GM12872 (cell line): ENCODE measurements at regions not wholly inside any gene's neighbourhood (a gene's known extent, or its start where the extent isn't known, plus 50 kb on each side); places are given as distances from the start of the nearest gene placed in this dataset.

Source experiments
- TF ChIP-seq, protein P1 (sequence below): IDR thresholded peaks from 3 replicates; pipeline ENCODE4 v1.5.1; 2011; ENCODE audit warnings: low read depth, mild to moderate bottlenecking, low read length, moderate library complexity; ENCODE audit not compliant: insufficient read depth

DNA sequence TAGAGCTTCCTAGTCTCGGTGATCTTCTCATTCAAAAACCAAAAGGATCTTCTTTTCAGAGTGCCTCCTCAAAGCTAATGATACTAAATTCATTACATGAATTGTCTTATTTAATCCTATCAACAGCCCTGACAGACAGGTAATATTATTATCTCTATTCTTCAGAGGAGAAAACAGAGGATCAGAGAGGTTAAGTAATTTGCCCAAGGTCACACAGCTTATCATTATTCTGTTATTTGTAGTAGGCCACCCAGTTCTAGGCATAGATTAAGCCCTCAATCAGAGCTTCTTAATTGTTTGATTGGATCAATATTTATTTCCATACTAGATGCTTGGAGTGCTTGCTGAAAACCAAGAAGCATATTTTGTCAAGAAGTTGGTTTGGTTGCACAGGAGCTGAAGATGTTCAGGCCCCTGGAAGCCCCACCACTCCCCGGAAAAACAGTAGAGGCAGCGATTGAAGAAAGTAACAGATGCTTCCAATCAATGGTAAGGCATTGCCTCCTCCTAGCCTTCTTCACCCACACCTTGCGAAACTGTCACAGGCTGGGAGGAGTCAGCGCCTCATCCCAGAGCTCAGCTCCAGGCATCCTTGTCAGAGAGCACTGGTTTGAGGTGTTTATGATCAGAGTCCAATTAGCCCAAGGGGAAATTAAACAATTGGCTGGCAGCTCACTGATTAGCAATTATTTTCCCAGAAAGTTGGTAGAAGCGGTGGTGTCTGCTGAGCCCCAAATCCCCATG lies 487.2 kb downstream of the BCL11A start:
- TF ChIP-seq, protein P1, sequence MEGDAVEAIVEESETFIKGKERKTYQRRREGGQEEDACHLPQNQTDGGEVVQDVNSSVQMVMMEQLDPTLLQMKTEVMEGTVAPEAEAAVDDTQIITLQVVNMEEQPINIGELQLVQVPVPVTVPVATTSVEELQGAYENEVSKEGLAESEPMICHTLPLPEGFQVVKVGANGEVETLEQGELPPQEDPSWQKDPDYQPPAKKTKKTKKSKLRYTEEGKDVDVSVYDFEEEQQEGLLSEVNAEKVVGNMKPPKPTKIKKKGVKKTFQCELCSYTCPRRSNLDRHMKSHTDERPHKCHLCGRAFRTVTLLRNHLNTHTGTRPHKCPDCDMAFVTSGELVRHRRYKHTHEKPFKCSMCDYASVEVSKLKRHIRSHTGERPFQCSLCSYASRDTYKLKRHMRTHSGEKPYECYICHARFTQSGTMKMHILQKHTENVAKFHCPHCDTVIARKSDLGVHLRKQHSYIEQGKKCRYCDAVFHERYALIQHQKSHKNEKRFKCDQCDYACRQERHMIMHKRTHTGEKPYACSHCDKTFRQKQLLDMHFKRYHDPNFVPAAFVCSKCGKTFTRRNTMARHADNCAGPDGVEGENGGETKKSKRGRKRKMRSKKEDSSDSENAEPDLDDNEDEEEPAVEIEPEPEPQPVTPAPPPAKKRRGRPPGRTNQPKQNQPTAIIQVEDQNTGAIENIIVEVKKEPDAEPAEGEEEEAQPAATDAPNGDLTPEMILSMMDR = no peak

DNA sequence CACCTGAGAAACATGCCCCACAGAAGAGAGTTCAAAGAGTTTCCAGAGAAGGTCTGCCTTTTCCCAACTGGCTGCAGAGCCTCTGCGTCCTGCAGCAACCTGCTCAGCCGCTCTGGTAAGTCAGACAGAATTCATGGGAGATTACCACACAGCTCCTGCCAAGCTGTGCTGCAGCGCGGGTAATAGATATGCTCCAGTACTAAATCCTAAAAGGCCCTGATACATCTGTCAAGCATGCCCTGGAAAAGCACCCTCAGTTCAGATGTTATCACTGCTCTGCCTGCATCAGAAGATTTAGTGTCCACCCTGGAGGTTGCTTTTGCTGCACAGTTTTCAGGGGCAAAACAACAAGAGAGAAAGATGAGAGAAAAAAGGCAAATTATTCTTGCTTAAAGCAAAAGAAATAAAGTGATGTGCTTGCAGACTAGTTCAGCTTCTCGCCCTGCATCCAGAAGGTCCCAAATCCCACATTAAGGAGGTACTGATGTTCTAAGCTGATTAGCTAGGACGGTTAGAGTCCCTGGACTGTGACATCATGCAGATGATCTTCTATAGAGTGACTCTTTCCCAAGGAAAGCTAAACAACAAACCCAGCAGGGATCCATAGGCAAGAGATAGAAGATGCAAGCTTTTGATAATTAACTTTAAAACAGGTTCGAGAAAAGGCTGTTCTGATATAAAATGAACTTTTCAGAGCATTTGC lies 488.6 kb downstream of the BCL11A start:
- TF ChIP-seq, protein P1 = no peak

GRCh38 chr2:60058781-60059180 lies 494.7 kb downstream of the BCL11A start:
- TF ChIP-seq, protein P1 = no peak

- TF ChIP-seq, protein P1 = no peak
Measured at GRCh38 chr2:60054571-60055340, 498.7 kb downstream of the BCL11A start.

GRCh38 chr2:60053791-60054190 lies 499.7 kb downstream of the BCL11A start:
- TF ChIP-seq, protein P1 = no peak

DNA sequence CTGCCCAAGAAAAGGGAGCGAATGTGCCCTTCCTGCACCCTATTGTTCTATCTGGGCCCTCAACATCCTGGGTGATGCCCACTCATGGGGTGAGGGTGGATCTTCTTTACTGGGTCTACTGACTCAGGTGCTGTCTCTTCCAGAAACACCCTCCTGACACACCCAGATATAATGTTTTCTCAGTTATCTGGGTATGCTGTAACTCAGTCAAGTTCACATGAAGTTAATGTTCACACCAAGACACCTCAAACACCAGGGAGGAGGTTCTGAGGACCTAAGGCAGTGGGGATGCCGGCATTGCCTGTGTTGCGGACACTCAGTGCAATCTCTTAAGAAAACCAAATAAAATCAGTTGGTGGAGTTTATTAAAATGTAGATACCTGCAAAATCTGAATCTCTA lies 500.9 kb downstream of the BCL11A start:
- TF ChIP-seq, protein P1 = no peak

GRCh38 chr2:60051991-60052390 lies 501.5 kb downstream of the BCL11A start:
- TF ChIP-seq, protein P1 = no peak
